Stomach (tissue), 8 donors: ENCODE measurements at regions not wholly inside any gene's neighbourhood (a gene's known extent, or its start where the extent isn't known, plus 50 kb on each side); places are given as distances from the start of the nearest gene placed in this dataset.

Experiments used
- DNase-seq, 2 donors: peaks; one replicate each; pipeline versions ENCODE4 v3.0.0 to v3.0.0-alpha.2; 2013 to 2019
- H3K27ac ChIP-seq, 5 donors: fragments of 200-600 bp in 4 of 5; sonication (generic) in 4 of 5; one replicate each; pipeline ENCODE4 v1.5.1; 2013 to 2019; ENCODE audit warnings: mild to moderate bottlenecking in 1 of 5, moderate library complexity in 1 of 5
- H3K27me3 ChIP-seq, 3 donors: fragments of 200-600 bp; sonication (generic); one replicate each; pipeline ENCODE4 v1.5.1; 2017 to 2019; ENCODE audit warnings: mixed run types in 1 of 3
- H3K36me3 ChIP-seq, 4 donors: fragments of 200-600 bp; sonication (generic); 1 replicate in 3 of 4; 2 replicates in 1 of 4; pipeline ENCODE4 v1.5.1; 2016 to 2019
- H3K4me1 ChIP-seq, 4 donors: fragments of 200-600 bp; sonication (generic); one replicate each; pipeline ENCODE4 v1.5.1; 2016 to 2019
- H3K4me3 ChIP-seq, 4 donors: fragments of 200-600 bp; sonication (generic) in 3 of 4; one replicate each; pipeline ENCODE4 v1.5.1; 2016 to 2019; ENCODE audit warnings: mild to moderate bottlenecking in 1 of 4
- H3K9me3 ChIP-seq, 4 donors: fragments of 200-600 bp; sonication (generic); one replicate each; pipeline ENCODE4 v1.5.1; 2016 to 2019
- CTCF ChIP-seq, 7 experiments: fragments of 450-650 bp in 4 of 7; fragments of 200-600 bp in 3 of 7; sonication (generic) in 3 of 7; IDR thresholded peaks; one replicate each; pipeline ENCODE4 v1.5.1; 2016 to 2019; ENCODE audit warnings: antibody characterized with exemption in 7 of 7, control low read depth in 2 of 7, mild to moderate bottlenecking in 1 of 7
- EP300 ChIP-seq: sonication (generic); formaldehyde crosslinking; IDR thresholded peaks from one replicate; pipeline ENCODE4 v1.6.1; 2017; ENCODE audit warnings: antibody characterized with exemption
- POLR2A ChIP-seq, 4 donors: fragments of 450-650 bp; IDR thresholded peaks; one replicate each; pipeline ENCODE4 v1.6.1; 2016; ENCODE audit warnings: antibody characterized with exemption in 4 of 4, control low read depth in 2 of 4, mild to moderate bottlenecking in 1 of 4, moderate library complexity in 1 of 4
- POLR2AphosphoS5 ChIP-seq, 3 donors: sonication (generic); formaldehyde crosslinking; IDR thresholded peaks; one replicate each; pipeline ENCODE4 v1.6.1; 2016; ENCODE audit warnings: antibody characterized with exemption in 3 of 3
- WGBS, 5 donors: extraction: QIAGEN DNeasy Blood & Tissue Kit in 3 of 5; methylation state at CpG; one replicate each; pipeline versions ENCODE4 v1.1.5 to v1.1.7; 2013 to 2018; 5-methylcytosine and 5-hydroxymethylcytosine counted together
- intact Hi-C: fragments of 100-400 bp; cut with DNase I; formaldehyde crosslinking; loops from one replicate; pipeline ENCODE4 v1.15.1; 2023; ENCODE audit warnings: low total_unique reads
- donor health status: healthy with polysubstance abuse.
- donor health status: Bipolar disorder and iron deficiency.
- donor health status: healthy.

GRCh38 chr14:26974965-26975364 lies 377.1 kb upstream of the NOVA1 start:
- no peaks in the 10 kb centered on the region for H3K27me3 ChIP-seq
- DNase-seq = no peak
- TF ChIP-seq EP300 (no peak), CTCF (IDR thresholded peaks at IDR 0.05) (no peak), POLR2A (IDR thresholded peaks at IDR 0.05) (no peak), POLR2AphosphoS5 (IDR thresholded peaks at IDR 0.05) (no peak)
- 46 to 59% (median 48%) methylated on average over 1 of the region's 1 CpG for WGBS, 5 donors
- no peak overlapping the region for H3K4me3 ChIP-seq
- intact Hi-C loops = no loop called here
- H3K27ac ChIP-seq = no peak overlapping the region
- no peaks in the 10 kb centered on the region for H3K4me1 ChIP-seq
- no peaks in the 10 kb centered on the region for H3K36me3 ChIP-seq
- no peaks in the 10 kb centered on the region for H3K9me3 ChIP-seq

GRCh38 chr14:26982071-26982470 lies 384.2 kb upstream of the NOVA1 start:
- Histone ChIP-seq H3K9me3 (no peaks in the 10 kb centered on the region), H3K36me3 (no peaks in the 10 kb centered on the region), H3K4me3 (no peak overlapping the region), H3K4me1 (peaks cover 0 to 4% (median 0%) of the 10 kb centered on the region in 4 donors), H3K27me3 (no peaks in the 10 kb centered on the region), H3K27ac (no peak overlapping the region)
- intact Hi-C loops = no loop called here
- DNase-seq = no peak
- WGBS, 5 donors = 81 to 89% (median 87%) methylated on average over 5 of the region's 5 CpGs
- TF ChIP-seq POLR2A (IDR thresholded peaks at IDR 0.05) (no peak), CTCF (IDR thresholded peaks at IDR 0.05) (no peak)

- no peaks in the 10 kb centered on the region for H3K9me3 ChIP-seq
- H3K27ac ChIP-seq = no peak overlapping the region
- peaks cover 0 to 4% (median 0%) of the 10 kb centered on the region in 4 donors for H3K4me1 ChIP-seq
- no peaks in the 10 kb centered on the region for H3K27me3 ChIP-seq
- TF ChIP-seq POLR2A (IDR thresholded peaks at IDR 0.05) (no peak), POLR2AphosphoS5 (IDR thresholded peaks at IDR 0.05) (no peak), CTCF (IDR thresholded peaks at IDR 0.05) (peak in 5 of 7 experiments; percentile 15 to 61 (median 50)), EP300 (no peak)
- no peak overlapping the region for H3K4me3 ChIP-seq
- no peaks in the 10 kb centered on the region for H3K36me3 ChIP-seq
- 23 to 41% (median 30%) methylated on average over 9 of the region's 9 CpGs for WGBS, 5 donors
- DNase-seq = peak; percentile 62 to 85
- intact Hi-C loops = no loop called here
These were observed 386.7 kb upstream of the NOVA1 start for GRCh38 chr14:26984311-26985177.

- no peaks in the 10 kb centered on the region for H3K9me3 ChIP-seq
- TF ChIP-seq POLR2A (IDR thresholded peaks at IDR 0.05) = no peak
- TF ChIP-seq EP300 = no peak
- TF ChIP-seq CTCF (IDR thresholded peaks at IDR 0.05) = no peak
- TF ChIP-seq POLR2AphosphoS5 (IDR thresholded peaks at IDR 0.05) = no peak
- intact Hi-C loops = no loop called here
- H3K27ac ChIP-seq = no peak overlapping the region
- 67 to 77% (median 70%) methylated on average over 7 of the region's 7 CpGs for WGBS, 5 donors
- no peak overlapping the region for H3K4me3 ChIP-seq
- H3K27me3 ChIP-seq = no peaks in the 10 kb centered on the region
- DNase-seq = no peak
- H3K36me3 ChIP-seq = no peaks in the 10 kb centered on the region
- H3K4me1 ChIP-seq = peaks cover 0 to 4% (median 0%) of the 10 kb centered on the region in 4 donors
These were observed 390.0 kb upstream of the NOVA1 start for GRCh38 chr14:26987744-26988363.
